GM23338 (cell line): ENCODE measurements at regions not wholly inside any gene's neighbourhood (a gene's known extent, or its start where the extent isn't known, plus 50 kb on each side); places are given as distances from the start of the nearest gene placed in this dataset.

Experiments
- ATAC-seq: fragments of 200-7000 bp; cut with Tn5 transposase; 3 replicates; pipeline ENCODE4 v1.9.1; 2020
- DNase-seq: peaks from one replicate; pipeline ENCODE4 v3.0.0-alpha.2; 2015; ENCODE audit warnings: low spot score
- H2AFZ ChIP-seq: fragments of 200-600 bp; sonication (generic); 2 replicates; pipeline ENCODE4 v1.8.0; 2016; ENCODE audit warnings: antibody characterized with exemption, mild to moderate bottlenecking, moderate library complexity
- H3F3A ChIP-seq: fragments of 200-600 bp; sonication (generic); replicated peaks from 2 replicates; pipeline ENCODE4 v1.8.0; 2017; ENCODE audit warnings: antibody characterized with exemption, mixed run types, low read depth
- H3K27ac ChIP-seq: fragments of 200-600 bp; sonication (generic); 2 replicates; pipeline ENCODE4 v1.6.1; 2016; ENCODE audit warnings: low read depth
- H3K27me3 ChIP-seq: fragments of 200-600 bp; sonication (generic); 2 replicates; pipeline ENCODE4 v1.8.0; 2016; ENCODE audit warnings: mild to moderate bottlenecking, mixed run types, moderate library complexity; ENCODE audit not compliant: insufficient read depth
- H3K36me3 ChIP-seq: fragments of 200-600 bp; sonication (generic); 2 replicates; pipeline ENCODE4 v1.8.0; 2016; ENCODE audit warnings: mild to moderate bottlenecking; ENCODE audit not compliant: insufficient read depth
- H3K4me1 ChIP-seq: fragments of 200-600 bp; sonication (generic); 2 replicates; pipeline ENCODE4 v1.8.0; 2016; ENCODE audit warnings: mild to moderate bottlenecking, moderate library complexity; ENCODE audit not compliant: insufficient read depth
- H3K4me2 ChIP-seq: fragments of 200-600 bp; sonication (generic); 2 replicates; pipeline ENCODE4 v1.7.1; 2017; ENCODE audit warnings: mixed run types
- H3K4me3 ChIP-seq: fragments of 200-600 bp; sonication (generic); 2 replicates; pipeline ENCODE4 v1.6.1; 2016; ENCODE audit warnings: mixed run types
- H3K79me2 ChIP-seq: fragments of 200-600 bp; sonication (generic); replicated peaks from 2 replicates; pipeline ENCODE4 v1.8.0; 2017; ENCODE audit warnings: mild to moderate bottlenecking; ENCODE audit not compliant: insufficient read depth
- H3K9me2 ChIP-seq: fragments of 200-600 bp; sonication (generic); 2 replicates; pipeline ENCODE4 v1.8.0; 2017; ENCODE audit not compliant: insufficient read depth
- H4K20me1 ChIP-seq: fragments of 200-600 bp; sonication (generic); replicated peaks from 2 replicates; pipeline ENCODE4 v1.8.0; 2017; ENCODE audit warnings: mild to moderate bottlenecking; ENCODE audit not compliant: insufficient read depth
- H3K27ac Mint-ChIP-seq: 2 replicates; pipeline ENCODE4 v1.8.0; 2020; ENCODE audit warnings: inconsistent platforms, mild to moderate bottlenecking, moderate library complexity, mixed read lengths
- H3K27me3 Mint-ChIP-seq: 3 replicates; pipeline ENCODE4 v1.8.0; 2022; ENCODE audit warnings: low read depth, mild to moderate bottlenecking, moderate library complexity, mixed read lengths, inconsistent platforms; ENCODE audit not compliant: insufficient read depth, poor library complexity
- H3K36me3 Mint-ChIP-seq: 3 replicates; pipeline ENCODE4 v1.8.0; 2021; ENCODE audit warnings: low read depth, mild to moderate bottlenecking, inconsistent platforms, moderate library complexity, mixed read lengths
- H3K4me1 Mint-ChIP-seq: 3 replicates; pipeline ENCODE4 v1.8.0; 2020; ENCODE audit warnings: mild to moderate bottlenecking, inconsistent platforms, mixed read lengths
- H3K4me3 Mint-ChIP-seq: 3 replicates; pipeline ENCODE4 v1.8.0; 2021; ENCODE audit warnings: moderate library complexity, mild to moderate bottlenecking, inconsistent platforms, mixed read lengths
- H3K9me3 Mint-ChIP-seq: 3 replicates; pipeline ENCODE4 v1.8.0; 2020; ENCODE audit warnings: moderate library complexity, mild to moderate bottlenecking, inconsistent platforms, mixed read lengths
- CREB1 ChIP-seq: fragments of 250-450 bp; sonication (Bioruptor Pico); IDR thresholded peaks from 2 replicates; pipeline ENCODE4 v1.5.0; 2020; ENCODE audit warnings: low read depth, mild to moderate bottlenecking, moderate library complexity
- CTCF ChIP-seq, 2 experiments: fragments of 200-600 bp in 1 of 2; sonication (generic) in 1 of 2; conservative IDR thresholded peaks; 2 replicates each; pipeline versions ENCODE4 v1.5.1 to v1.6.1; 2016 to 2017; ENCODE audit warnings: antibody characterized with exemption in 2 of 2, low read depth in 2 of 2, mild to moderate bottlenecking in 2 of 2, moderate library complexity in 1 of 2
- EZH2 ChIP-seq: fragments of 200-600 bp; sonication (generic); IDR thresholded peaks from one replicate; pipeline ENCODE4 v1.8.0; 2017; ENCODE audit warnings: antibody characterized with exemption, mild to moderate bottlenecking, low read depth; ENCODE audit not compliant: unreplicated experiment
- NANOG ChIP-seq: IDR thresholded peaks from 2 replicates; pipeline ENCODE4 v1.6.1; 2016; ENCODE audit warnings: antibody characterized with exemption, borderline replicate concordance
- ZNF331 ChIP-seq: fragments of 250-450 bp; sonication (Bioruptor Pico); IDR thresholded peaks from 2 replicates; pipeline ENCODE4 v1.5.0; 2020; ENCODE audit warnings: low read depth, mild to moderate bottlenecking, moderate library complexity
- ZNF462 ChIP-seq: fragments of 250-450 bp; sonication (Bioruptor Pico); IDR thresholded peaks from 2 replicates; pipeline ENCODE4 v1.5.0; 2020; ENCODE audit warnings: mild to moderate bottlenecking, moderate library complexity

- TF ChIP-seq ZNF462 (CRISPR knock-in tag) (no peak), ZNF331 (CRISPR knock-in tag) (no peak), CTCF (conservative IDR thresholded peaks at IDR 0.05; ENCODE audit: low read depth in 2 of 2) (no peak), NANOG (no peak)
Measured at GRCh38 chr10:125502276-125502675, 180.7 kb downstream of the TEX36 start (continued).

DNA sequence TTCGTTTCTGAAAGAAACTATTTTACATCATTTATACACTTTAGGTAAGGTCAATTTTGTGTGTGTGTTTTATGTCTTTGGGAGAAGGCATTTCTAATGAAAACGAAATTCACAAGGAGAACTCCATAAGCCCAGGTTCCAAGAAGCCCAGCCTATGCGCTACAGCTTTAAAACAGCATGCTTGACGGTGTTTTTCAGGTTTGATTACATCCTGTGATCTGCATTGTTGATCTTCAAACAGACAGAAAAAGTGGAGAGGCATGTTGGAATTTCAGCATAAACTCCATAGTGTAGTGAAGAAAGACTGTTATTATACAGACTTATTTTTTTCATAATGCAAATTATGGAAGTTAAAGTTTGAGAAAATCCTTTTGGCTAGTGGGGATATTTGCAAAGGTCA lies 187.6 kb downstream of the TEX36 start:
- 0 out of 2 replicates have a peak, but pooled peaks cover 5% of the 10 kb centered on the region for H3K9me2 ChIP-seq
- H3K27ac Mint-ChIP-seq = no peak overlapping the region
- no peak overlapping the region for H3K4me2 ChIP-seq
- no peak overlapping the region for H2AFZ ChIP-seq
- no peaks in the 10 kb centered on the region for H3K27me3 ChIP-seq
- ATAC-seq (no peak), DNase-seq (no peak)
- H3K36me3 ChIP-seq = no peaks in the 10 kb centered on the region
- no peaks in the 10 kb centered on the region; the same call in 2 of the 3 replicates for H3K36me3 Mint-ChIP-seq
- peaks cover 3% of the 10 kb centered on the region; the same call in 2 of the 3 replicates for H3K4me1 Mint-ChIP-seq
- no peak overlapping the region for H3K4me3 ChIP-seq
- no peaks in the 10 kb centered on the region for H3K9me3 Mint-ChIP-seq
- H3K4me3 Mint-ChIP-seq = no peak overlapping the region
- H3F3A ChIP-seq = no peaks in the 10 kb centered on the region
- H3K27ac ChIP-seq = no peak overlapping the region
- no peaks in the 10 kb centered on the region for H3K4me1 ChIP-seq
- H3K27me3 Mint-ChIP-seq = peaks cover 3% of the 10 kb centered on the region
- no peaks in the 10 kb centered on the region for H3K79me2 ChIP-seq
- H4K20me1 ChIP-seq = no peaks in the 10 kb centered on the region
- TF ChIP-seq NANOG = no peak
- no peak for TF ChIP-seq CREB1 (CRISPR knock-in tag)
- TF ChIP-seq CTCF (conservative IDR thresholded peaks at IDR 0.05; ENCODE audit: low read depth in 2 of 2) = no peak
- TF ChIP-seq EZH2 = no peak
